Lower lobe of right lung (tissue), 2 donors: ENCODE measurements at regions not wholly inside any gene's neighbourhood (a gene's known extent, or its start where the extent isn't known, plus 50 kb on each side); places are given as distances from the start of the nearest gene placed in this dataset.

Experiments used
- ATAC-seq, 2 donors: fragments of 200-7000 bp; cut with Tn5 transposase; one replicate each; pipeline ENCODE4 v1.9.1; 2020 to 2022; ENCODE audit warnings: mild to moderate bottlenecking in 2 of 2, moderate library complexity in 2 of 2
- DNase-seq: peaks from one replicate; pipeline ENCODE4 v3.0.0-alpha.2; 2020
- H3K27ac ChIP-seq: fragments of 200-600 bp; one replicate; pipeline ENCODE4 v1.8.0; 2022
- H3K27me3 ChIP-seq: fragments of 200-600 bp; one replicate; pipeline ENCODE4 v1.8.0; 2022; ENCODE audit warnings: low read depth
- H3K36me3 ChIP-seq: fragments of 200-600 bp; one replicate; pipeline ENCODE4 v1.8.0; 2022; ENCODE audit warnings: mild to moderate bottlenecking
- H3K4me1 ChIP-seq: fragments of 200-600 bp; one replicate; pipeline ENCODE4 v1.8.0; 2022
- H3K4me3 ChIP-seq: fragments of 200-600 bp; one replicate; pipeline ENCODE4 v1.8.0; 2022; ENCODE audit warnings: mild to moderate bottlenecking
- H3K9me3 ChIP-seq: fragments of 200-600 bp; one replicate; pipeline ENCODE4 v1.8.0; 2022
- CTCF ChIP-seq: fragments of 200-600 bp; IDR thresholded peaks from one replicate; pipeline ENCODE4 v1.8.0; 2022; ENCODE audit warnings: antibody characterized with exemption, mild to moderate bottlenecking
- intact Hi-C: fragments of 100-400 bp; cut with DNase I; formaldehyde crosslinking; loops from one replicate; pipeline ENCODE4 v1.11.0; 2022
- donor health status: DM: no; HTN: yes; CAD: no; lungs with severe emphysema.

GRCh38 chr12:108400481-108400880 is 61.4 kb upstream of the CMKLR1 start:
- intact Hi-C loops: no loop called here

GRCh38 chr12:108400056-108400455 is 60.9 kb upstream of the CMKLR1 start:
- no peak for DNase-seq
- Histone ChIP-seq H3K4me1 (no peaks in the 10 kb centered on the region), H3K27ac (no peak overlapping the region), H3K36me3 (no peaks in the 10 kb centered on the region), H3K27me3 (no peaks in the 10 kb centered on the region), H3K4me3 (no peak overlapping the region), H3K9me3 (no peaks in the 10 kb centered on the region)
- TF ChIP-seq CTCF: no peak
- intact Hi-C loops: no loop called here
- no peak for ATAC-seq

More at GRCh38 chr12:108400481-108400880, 61.4 kb upstream of the CMKLR1 start:
- no peak for TF ChIP-seq CTCF
- H3K36me3 ChIP-seq: no peaks in the 10 kb centered on the region
- ATAC-seq: no peak
- no peak for DNase-seq
- H3K27me3 ChIP-seq: no peaks in the 10 kb centered on the region
- no peaks in the 10 kb centered on the region for H3K4me1 ChIP-seq
- H3K27ac ChIP-seq: no peak overlapping the region
- H3K9me3 ChIP-seq: no peaks in the 10 kb centered on the region
- no peak overlapping the region for H3K4me3 ChIP-seq

GRCh38 chr12:108399514-108399913 is 60.4 kb upstream of the CMKLR1 start:
- Histone ChIP-seq H3K27me3 (no peaks in the 10 kb centered on the region), H3K36me3 (no peaks in the 10 kb centered on the region), H3K4me1 (peaks cover 5% of the 10 kb centered on the region), H3K27ac (no peak overlapping the region), H3K9me3 (no peaks in the 10 kb centered on the region), H3K4me3 (no peak overlapping the region)
- intact Hi-C loops: no loop called here
- no peak for DNase-seq
- TF ChIP-seq CTCF: no peak
- no peak for ATAC-seq

GRCh38 chr12:108394196-108394595 is 55.1 kb upstream of the CMKLR1 start:
- DNase-seq (no peak), ATAC-seq (peak; percentile 57 to 77)
- no peak for TF ChIP-seq CTCF
- H3K4me1 ChIP-seq: peaks cover 5% of the 10 kb centered on the region
- no peaks in the 10 kb centered on the region for H3K27me3 ChIP-seq
- no peaks in the 10 kb centered on the region for H3K36me3 ChIP-seq
- no peaks in the 10 kb centered on the region for H3K9me3 ChIP-seq
- H3K4me3 ChIP-seq: no peak overlapping the region
- intact Hi-C loops: no loop called here
- no peak overlapping the region for H3K27ac ChIP-seq

GRCh38 chr12:108392284-108392683 is 53.2 kb upstream of the CMKLR1 start:
- ATAC-seq (no peak), DNase-seq (no peak)
- intact Hi-C loops: no loop called here
- no peak for TF ChIP-seq CTCF
- no peaks in the 10 kb centered on the region for H3K36me3 ChIP-seq
- no peak overlapping the region for H3K27ac ChIP-seq
- H3K4me1 ChIP-seq: peaks cover 5% of the 10 kb centered on the region
- H3K4me3 ChIP-seq: no peak overlapping the region
- no peaks in the 10 kb centered on the region for H3K9me3 ChIP-seq
- H3K27me3 ChIP-seq: no peaks in the 10 kb centered on the region
